ENCODE measurements at regions not wholly inside any gene's neighbourhood (a gene's known extent, or its start where the extent isn't known, plus 50 kb on each side); places are given as distances from the start of the nearest gene placed in this dataset.
"Not testable (repeated sequence)": the region's sequence is repeated elsewhere in the genome, so short reads cannot be mapped to it uniquely, and the experiment has no call there.

DNA sequence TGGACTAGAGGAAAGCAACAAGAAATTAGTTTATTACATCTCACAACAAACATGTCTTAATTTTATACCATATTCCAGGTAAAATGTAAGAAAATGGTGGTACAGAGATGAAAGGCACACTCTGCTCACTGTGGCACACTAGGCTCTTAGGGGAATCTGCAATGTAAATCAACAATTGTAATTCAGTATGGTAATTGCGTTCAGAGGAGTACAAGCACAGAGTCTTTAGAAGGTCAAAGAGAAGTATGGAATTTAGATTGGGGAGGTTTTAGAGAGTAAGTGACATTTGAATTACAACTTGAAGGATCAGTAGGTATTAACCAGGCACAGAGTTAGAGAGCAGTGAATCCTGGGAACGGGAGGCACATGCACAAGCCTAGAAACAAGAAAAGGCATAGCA lies 694.0 kb upstream of the USP15 start:
- no peaks in the 10 kb centered on the region for H3K36me3 ChIP-seq (ENCODE audit: control insufficient read depth in 2 of 3, insufficient read depth in 3 of 3, low read length in 3 of 3)
- ChIA-PET POLR2A (no interaction called here), CTCF (no interaction called here)
- Mint-ChIP-seq H3K9me3 (peaks cover 0 to 5% (median 0%) of the 10 kb centered on the region in 11 donors), H3K27ac (peak overlapping the region in 1 of 9 donors; percentile 23), H3K27me3 (no peaks in the 10 kb centered on the region), H3K4me3 (no peak overlapping the region), H3K36me3 (no peaks in the 10 kb centered on the region), H3K4me1 (peaks cover 0 to 1% (median 0%) of the 10 kb centered on the region in 7 donors)
- intact Hi-C loops (cut with micrococcal nuclease): no loop called here
- no peaks in the 10 kb centered on the region for H3K4me1 ChIP-seq (ENCODE audit: control insufficient read depth in 2 of 2, insufficient read depth in 2 of 2, low read length in 2 of 2)
- no peak overlapping the region for H3K27ac ChIP-seq (ENCODE audit: low read depth, low read length)
- no peak for ATAC-seq
- H3K27me3 ChIP-seq (ENCODE audit: control insufficient read depth in 2 of 2, insufficient read depth in 2 of 2, low read length in 2 of 2): no peaks in the 10 kb centered on the region
- H3K9me3 ChIP-seq (ENCODE audit: control insufficient read depth in 2 of 3, low read length in 3 of 3): no peaks in the 10 kb centered on the region
- no peak for DNase-seq
- no peak overlapping the region for H3K4me3 ChIP-seq (ENCODE audit: low read length)

DNA sequence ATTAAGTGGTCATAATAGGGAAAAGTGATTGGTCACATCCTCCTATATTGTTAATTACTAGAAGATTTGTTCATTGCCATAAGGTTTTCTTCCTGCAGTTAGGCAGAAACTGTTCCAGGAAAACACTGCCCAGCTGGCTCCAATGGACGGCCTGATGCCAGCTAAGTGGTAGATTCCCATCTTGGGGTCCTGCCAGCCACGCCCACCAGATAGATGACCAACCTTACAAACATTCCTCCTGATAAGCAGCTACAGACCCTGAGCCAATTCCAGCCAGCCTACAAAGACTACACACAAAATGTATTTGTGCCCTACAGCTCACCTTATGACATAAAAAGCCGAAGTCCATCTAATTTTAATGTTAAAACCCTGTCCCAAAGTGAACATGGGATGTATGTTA lies 685.9 kb upstream of the USP15 start:
- no peaks in the 10 kb centered on the region for H3K9me3 ChIP-seq (ENCODE audit: control insufficient read depth in 2 of 3, low read length in 3 of 3)
- ATAC-seq (no peak), DNase-seq (no peak)
- H3K27me3 Mint-ChIP-seq: peaks cover 0 to 5% (median 0%) of the 10 kb centered on the region in 5 donors
- H3K36me3 Mint-ChIP-seq: peaks cover 0 to 3% (median 0%) of the 10 kb centered on the region in 5 donors
- no peak overlapping the region for H3K27ac Mint-ChIP-seq
- H3K36me3 ChIP-seq (ENCODE audit: control insufficient read depth in 2 of 3, insufficient read depth in 3 of 3, low read length in 3 of 3): no peaks in the 10 kb centered on the region
- peaks cover 0 to 1% (median 0%) of the 10 kb centered on the region in 7 donors for H3K4me1 Mint-ChIP-seq
- peaks cover 0 to 7% (median 0%) of the 10 kb centered on the region in 11 donors for H3K9me3 Mint-ChIP-seq
- H3K4me1 ChIP-seq (ENCODE audit: control insufficient read depth in 2 of 2, insufficient read depth in 2 of 2, low read length in 2 of 2): no peaks in the 10 kb centered on the region
- ChIA-PET CTCF (no interaction called here), POLR2A (no interaction called here)
- no peaks in the 10 kb centered on the region for H3K27me3 ChIP-seq (ENCODE audit: control insufficient read depth in 2 of 2, insufficient read depth in 2 of 2, low read length in 2 of 2)
- no peak overlapping the region for H3K27ac ChIP-seq (ENCODE audit: low read depth, low read length)
- intact Hi-C loops (cut with micrococcal nuclease): no loop called here
- H3K4me3 ChIP-seq (ENCODE audit: low read length): no peak overlapping the region
- H3K4me3 Mint-ChIP-seq: no peak overlapping the region

DNA sequence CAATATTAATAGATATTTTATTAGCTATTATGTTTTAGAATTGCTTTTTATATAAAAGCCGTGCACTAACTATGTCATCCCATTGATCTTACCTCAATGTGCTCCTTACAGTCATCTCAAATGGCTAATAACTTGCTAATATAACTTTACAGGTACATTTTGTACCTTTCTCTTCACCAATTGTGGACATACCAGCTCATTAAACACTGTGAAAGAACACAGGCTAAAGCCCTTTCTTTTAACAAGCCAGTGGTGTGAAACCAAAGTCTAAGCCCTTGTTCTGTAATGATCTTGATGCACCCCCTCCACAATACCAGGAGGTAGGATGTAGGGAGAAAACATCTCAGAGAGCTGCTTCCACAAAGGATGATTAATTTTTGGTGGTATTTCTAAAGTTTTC lies 675.3 kb upstream of the USP15 start:
- no peak for DNase-seq
- no peak overlapping the region for H3K27ac Mint-ChIP-seq
- H3K4me3 Mint-ChIP-seq: no peak overlapping the region
- Histone ChIP-seq H3K9me3 (ENCODE audit: control insufficient read depth in 2 of 3, low read length in 3 of 3) (peaks cover 0 to 4% (median 0%) of the 10 kb centered on the region in 3 experiments), H3K27ac (ENCODE audit: low read depth, low read length) (no peak overlapping the region), H3K4me3 (ENCODE audit: low read length) (no peak overlapping the region), H3K4me1 (ENCODE audit: control insufficient read depth in 2 of 2, insufficient read depth in 2 of 2, low read length in 2 of 2) (no peaks in the 10 kb centered on the region), H3K36me3 (ENCODE audit: control insufficient read depth in 2 of 3, insufficient read depth in 3 of 3, low read length in 3 of 3) (no peaks in the 10 kb centered on the region), H3K27me3 (ENCODE audit: control insufficient read depth in 2 of 2, insufficient read depth in 2 of 2, low read length in 2 of 2) (no peaks in the 10 kb centered on the region)
- peaks cover 0 to 3% (median 0%) of the 10 kb centered on the region in 5 donors for H3K27me3 Mint-ChIP-seq
- H3K4me1 Mint-ChIP-seq: peaks cover 0 to 3% (median 0%) of the 10 kb centered on the region in 7 donors
- ChIA-PET POLR2A (no interaction called here), CTCF (no interaction called here)
- peaks cover 4 to 22% (median 14%) of the 10 kb centered on the region in 11 donors for H3K9me3 Mint-ChIP-seq
- peaks cover 0 to 4% (median 0%) of the 10 kb centered on the region in 5 donors for H3K36me3 Mint-ChIP-seq
- intact Hi-C loops (cut with micrococcal nuclease): no loop called here
- no peak for ATAC-seq

DNA sequence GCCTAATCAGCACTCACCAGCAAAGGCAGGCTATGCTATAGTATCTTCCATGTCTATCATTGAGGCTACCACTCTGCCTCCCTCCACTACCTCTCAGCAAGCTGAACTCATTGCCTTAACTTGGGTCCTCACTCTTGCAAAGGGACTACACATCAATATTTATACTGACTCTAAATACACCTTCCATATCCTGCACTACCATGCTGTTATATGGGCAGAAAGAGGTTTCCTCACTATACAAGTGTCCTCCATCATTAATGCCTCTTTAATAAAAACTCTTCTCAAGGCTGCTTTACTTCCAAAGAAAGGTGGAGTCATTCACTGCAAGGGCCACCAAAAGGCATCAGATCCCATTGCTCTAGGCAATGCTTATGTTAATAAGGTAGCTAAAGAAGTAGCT lies 669.3 kb upstream of the USP15 start:
- intact Hi-C loops (cut with micrococcal nuclease); H3K27ac Mint-ChIP-seq; H3K27me3 Mint-ChIP-seq; H3K27me3 ChIP-seq (ENCODE audit: control insufficient read depth in 2 of 2, insufficient read depth in 2 of 2, low read length in 2 of 2); H3K4me1 ChIP-seq (ENCODE audit: control insufficient read depth in 2 of 2, insufficient read depth in 2 of 2, low read length in 2 of 2); CTCF ChIA-PET; H3K36me3 ChIP-seq (ENCODE audit: control insufficient read depth in 2 of 3, insufficient read depth in 3 of 3, low read length in 3 of 3); H3K4me3 ChIP-seq (ENCODE audit: low read length); POLR2A ChIA-PET; H3K4me3 Mint-ChIP-seq; H3K27ac ChIP-seq (ENCODE audit: low read depth, low read length); ATAC-seq; DNase-seq; H3K4me1 Mint-ChIP-seq: not testable (repeated sequence)
- peaks cover 0 to 12% (median 0%) of the 10 kb centered on the region in 3 experiments for H3K9me3 ChIP-seq (ENCODE audit: control insufficient read depth in 2 of 3, low read length in 3 of 3)
- Mint-ChIP-seq H3K9me3 (peaks cover 19 to 49% (median 36%) of the 10 kb centered on the region in 11 donors), H3K36me3 (peaks cover 0 to 20% (median 3%) of the 10 kb centered on the region in 5 donors)

DNA sequence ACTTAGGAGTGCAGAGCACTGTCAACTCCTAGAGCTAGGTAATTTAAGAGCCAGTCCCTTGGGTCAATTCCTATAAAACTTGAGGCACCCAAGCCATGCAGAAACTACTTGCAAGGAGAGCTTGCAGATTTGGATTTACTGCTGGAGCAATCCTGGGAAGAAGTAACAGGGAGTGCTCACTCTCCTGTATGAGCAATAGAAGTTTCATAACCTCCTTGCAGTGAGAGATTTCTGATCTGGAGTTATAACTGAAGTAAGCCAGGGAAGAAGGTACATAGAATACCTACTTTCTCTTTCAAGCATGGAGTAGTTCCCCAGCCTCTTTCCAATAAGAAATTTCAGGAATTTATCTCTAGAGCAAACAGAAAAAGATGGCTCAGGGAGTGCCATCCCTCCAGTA lies 650.1 kb upstream of the USP15 start:
- no peaks in the 10 kb centered on the region for H3K36me3 Mint-ChIP-seq
- H3K27me3 Mint-ChIP-seq: no peaks in the 10 kb centered on the region
- no peak overlapping the region for H3K4me3 Mint-ChIP-seq
- no peak for DNase-seq
- H3K27ac ChIP-seq (ENCODE audit: low read depth, low read length): no peak overlapping the region
- H3K4me1 ChIP-seq (ENCODE audit: control insufficient read depth in 2 of 2, insufficient read depth in 2 of 2, low read length in 2 of 2): no peaks in the 10 kb centered on the region
- no peaks in the 10 kb centered on the region for H3K36me3 ChIP-seq (ENCODE audit: control insufficient read depth in 2 of 3, insufficient read depth in 3 of 3, low read length in 3 of 3)
- H3K27ac Mint-ChIP-seq: no peak overlapping the region
- no peak overlapping the region for H3K4me3 ChIP-seq (ENCODE audit: low read length)
- intact Hi-C loops (cut with micrococcal nuclease): no loop called here
- ChIA-PET CTCF (no interaction called here), POLR2A (no interaction called here)
- no peaks in the 10 kb centered on the region for H3K27me3 ChIP-seq (ENCODE audit: control insufficient read depth in 2 of 2, insufficient read depth in 2 of 2, low read length in 2 of 2)
- H3K9me3 ChIP-seq (ENCODE audit: control insufficient read depth in 2 of 3, low read length in 3 of 3): no peaks in the 10 kb centered on the region
- peaks cover 0 to 13% (median 3%) of the 10 kb centered on the region in 11 donors for H3K9me3 Mint-ChIP-seq
- ATAC-seq: no peak
- H3K4me1 Mint-ChIP-seq: no peaks in the 10 kb centered on the region

DNA sequence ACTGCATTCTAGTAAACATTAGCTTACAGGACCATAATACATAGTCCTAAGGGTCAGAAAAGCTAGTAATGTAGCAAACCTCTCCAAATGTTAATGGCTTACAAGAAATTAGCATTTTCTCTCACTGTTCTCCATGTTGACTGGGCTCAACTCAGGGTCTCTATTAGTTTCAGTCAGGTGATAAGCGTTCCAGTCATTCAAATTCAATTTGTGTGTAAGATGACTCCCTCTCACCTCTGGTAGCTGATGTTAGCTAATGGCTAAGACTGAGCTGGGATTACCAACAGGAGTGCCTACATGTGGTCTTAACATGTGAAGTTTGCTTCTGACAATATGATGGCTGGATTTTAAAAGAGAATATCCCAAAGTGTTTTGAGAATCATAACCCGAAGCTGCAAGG lies 630.5 kb upstream of the USP15 start:
- intact Hi-C loops (cut with micrococcal nuclease): no loop called here
- Mint-ChIP-seq H3K4me1 (no peaks in the 10 kb centered on the region), H3K36me3 (no peaks in the 10 kb centered on the region), H3K27me3 (no peaks in the 10 kb centered on the region), H3K9me3 (peaks cover 0 to 7% (median 2%) of the 10 kb centered on the region in 11 donors), H3K27ac (no peak overlapping the region), H3K4me3 (no peak overlapping the region)
- no peaks in the 10 kb centered on the region for H3K27me3 ChIP-seq (ENCODE audit: control insufficient read depth in 2 of 2, insufficient read depth in 2 of 2, low read length in 2 of 2)
- H3K4me1 ChIP-seq (ENCODE audit: control insufficient read depth in 2 of 2, insufficient read depth in 2 of 2, low read length in 2 of 2): no peaks in the 10 kb centered on the region
- ChIA-PET POLR2A (no interaction called here), CTCF (no interaction called here)
- no peaks in the 10 kb centered on the region for H3K36me3 ChIP-seq (ENCODE audit: control insufficient read depth in 2 of 3, insufficient read depth in 3 of 3, low read length in 3 of 3)
- no peak overlapping the region for H3K4me3 ChIP-seq (ENCODE audit: low read length)
- H3K27ac ChIP-seq (ENCODE audit: low read depth, low read length): no peak overlapping the region
- ATAC-seq (no peak), DNase-seq (no peak)
- H3K9me3 ChIP-seq (ENCODE audit: control insufficient read depth in 2 of 3, low read length in 3 of 3): no peaks in the 10 kb centered on the region

DNA sequence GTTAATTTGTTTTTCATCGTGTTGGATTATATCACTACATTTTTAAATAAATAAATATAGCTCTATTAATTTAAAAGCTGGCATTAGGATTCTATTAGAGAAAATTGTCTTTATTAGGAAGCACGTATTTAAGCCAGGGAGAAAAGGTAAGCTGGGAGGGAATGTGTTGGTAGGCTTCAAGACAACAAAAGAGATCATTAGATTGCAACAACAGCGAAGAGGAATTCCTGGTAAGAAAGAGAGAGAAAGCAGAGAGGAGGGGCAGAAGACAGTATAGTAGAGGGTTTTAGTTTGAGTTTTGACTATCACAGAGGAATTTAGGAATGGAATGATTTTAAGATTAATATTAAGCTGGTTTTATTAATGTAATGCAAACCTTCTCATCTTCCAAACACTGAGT lies 613.6 kb upstream of the USP15 start:
- no peak overlapping the region for H3K27ac Mint-ChIP-seq
- CTCF ChIA-PET: interaction anchor here (0.6 kb wide), 1 partner anchor 194 kb away, joined by 7 read pairs; no protein-coding TSS in a partner anchor
- Histone ChIP-seq H3K27me3 (ENCODE audit: control insufficient read depth in 2 of 2, insufficient read depth in 2 of 2, low read length in 2 of 2) (no peaks in the 10 kb centered on the region), H3K36me3 (ENCODE audit: control insufficient read depth in 2 of 3, insufficient read depth in 3 of 3, low read length in 3 of 3) (no peaks in the 10 kb centered on the region), H3K4me1 (ENCODE audit: control insufficient read depth in 2 of 2, insufficient read depth in 2 of 2, low read length in 2 of 2) (no peaks in the 10 kb centered on the region), H3K27ac (ENCODE audit: low read depth, low read length) (no peak overlapping the region), H3K4me3 (ENCODE audit: low read length) (no peak overlapping the region), H3K9me3 (ENCODE audit: control insufficient read depth in 2 of 3, low read length in 3 of 3) (no peaks in the 10 kb centered on the region)
- DNase-seq (no peak), ATAC-seq (no peak)
- no peaks in the 10 kb centered on the region for H3K4me1 Mint-ChIP-seq
- intact Hi-C loops (cut with micrococcal nuclease): no loop called here
- peaks cover 0 to 5% (median 0%) of the 10 kb centered on the region in 5 donors for H3K27me3 Mint-ChIP-seq
- H3K4me3 Mint-ChIP-seq: no peak overlapping the region
- H3K36me3 Mint-ChIP-seq: no peaks in the 10 kb centered on the region
- POLR2A ChIA-PET: no interaction called here
- peaks cover 0 to 3% (median 0%) of the 10 kb centered on the region in 11 donors for H3K9me3 Mint-ChIP-seq

All from naive thymus-derived CD4-positive, alpha-beta T cell (primary cell).